Karpas-422 (cell line): ENCODE measurements at regions not wholly inside any gene's neighbourhood (a gene's known extent, or its start where the extent isn't known, plus 50 kb on each side); places are given as distances from the start of the nearest gene placed in this dataset.

Source experiments
- DNase-seq: peaks from one replicate; pipeline ENCODE4 v3.0.0-alpha.2; 2015
- H2AFZ ChIP-seq: fragments of 200-600 bp; sonication (generic); 2 replicates; pipeline ENCODE4 v1.6.1; 2014; ENCODE audit warnings: antibody characterized with exemption, low read length, mixed read lengths
- H3K27ac ChIP-seq: fragments of 200-600 bp; sonication (generic); 2 replicates; pipeline ENCODE4 v1.5.1; 2014; ENCODE audit warnings: mild to moderate bottlenecking, low read length, moderate library complexity
- H3K27me3 ChIP-seq: fragments of 200-600 bp; sonication (generic); 2 replicates; pipeline ENCODE4 v1.6.1; 2014; ENCODE audit warnings: low read length, mixed read lengths
- H3K36me3 ChIP-seq: fragments of 200-600 bp; sonication (generic); 2 replicates; pipeline ENCODE4 v1.6.1; 2014; ENCODE audit warnings: low read length, mixed read lengths; ENCODE audit not compliant: insufficient read depth
- H3K4me1 ChIP-seq: fragments of 200-600 bp; sonication (generic); 2 replicates; pipeline ENCODE4 v1.6.1; 2014; ENCODE audit warnings: mild to moderate bottlenecking, low read length, mixed read lengths
- H3K4me2 ChIP-seq: fragments of 200-600 bp; sonication (generic); 2 replicates; pipeline ENCODE4 v1.6.1; 2014; ENCODE audit warnings: low read length, low read depth, mild to moderate bottlenecking; ENCODE audit not compliant: poor library complexity, severe bottlenecking
- H3K4me3 ChIP-seq: fragments of 200-600 bp; sonication (generic); 2 replicates; pipeline ENCODE4 v1.5.1; 2014; ENCODE audit warnings: mild to moderate bottlenecking, antibody characterized with exemption, low read length, mixed read lengths
- H3K79me2 ChIP-seq: fragments of 200-600 bp; sonication (generic); 2 replicates; pipeline ENCODE4 v1.6.1; 2014; ENCODE audit warnings: mild to moderate bottlenecking, low read length, mixed read lengths
- H3K9ac ChIP-seq: fragments of 200-600 bp; sonication (generic); 2 replicates; pipeline ENCODE4 v1.6.0; 2014; ENCODE audit warnings: low read length
- H3K9me2 ChIP-seq: fragments of 200-600 bp; sonication (generic), shearing (Covaris generic); replicated peaks from 2 replicates; pipeline ENCODE4 v1.6.0; 2014; ENCODE audit warnings: mild to moderate bottlenecking, low read length, moderate library complexity; ENCODE audit not compliant: insufficient read depth
- H3K9me3 ChIP-seq: fragments of 300-700, 200-600 bp; sonication (generic); 2 replicates; pipeline ENCODE4 v1.6.1; 2014; ENCODE audit warnings: low read length, mixed read lengths
- H4K20me1 ChIP-seq: fragments of 200-600 bp; sonication (generic); 2 replicates; pipeline ENCODE4 v1.6.1; 2014; ENCODE audit warnings: mild to moderate bottlenecking, antibody characterized with exemption, low read length, low read depth; ENCODE audit not compliant: insufficient read depth

DNA sequence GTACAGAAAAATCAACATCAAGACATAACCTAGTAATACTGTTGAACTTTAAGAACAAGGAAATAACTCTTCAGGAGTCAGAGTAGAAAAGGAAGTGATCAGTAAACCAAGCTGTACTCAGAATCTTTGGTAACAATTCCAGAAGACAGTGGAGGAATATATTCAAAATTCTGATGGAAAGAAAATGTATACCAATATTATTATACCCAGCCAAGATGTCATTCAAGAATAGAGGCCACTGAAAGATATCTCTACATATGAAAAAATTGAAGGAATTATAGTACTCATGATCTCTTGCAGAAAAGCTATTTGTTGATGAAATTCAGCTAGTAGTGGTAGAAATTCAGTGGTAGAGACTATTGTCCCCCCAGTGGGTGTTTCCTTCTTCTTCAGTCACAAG is 182.6 kb upstream of the ZMIZ1 start:
- no peak overlapping the region for H2AFZ ChIP-seq
- no peaks in the 10 kb centered on the region for H3K4me1 ChIP-seq
- no peak overlapping the region for H3K4me3 ChIP-seq
- no peak for DNase-seq
- H3K9ac ChIP-seq = no peak overlapping the region
- peaks cover 8% of the 10 kb centered on the region for H3K27me3 ChIP-seq
- H3K9me2 ChIP-seq = no peaks in the 10 kb centered on the region
- no peaks in the 10 kb centered on the region for H3K36me3 ChIP-seq
- no peak overlapping the region for H3K27ac ChIP-seq
- H3K9me3 ChIP-seq = no peaks in the 10 kb centered on the region; the same call in 1 of the 2 replicates
- H3K4me2 ChIP-seq = no peak overlapping the region
- no peaks in the 10 kb centered on the region for H3K79me2 ChIP-seq
- no peaks in the 10 kb centered on the region for H4K20me1 ChIP-seq

DNA sequence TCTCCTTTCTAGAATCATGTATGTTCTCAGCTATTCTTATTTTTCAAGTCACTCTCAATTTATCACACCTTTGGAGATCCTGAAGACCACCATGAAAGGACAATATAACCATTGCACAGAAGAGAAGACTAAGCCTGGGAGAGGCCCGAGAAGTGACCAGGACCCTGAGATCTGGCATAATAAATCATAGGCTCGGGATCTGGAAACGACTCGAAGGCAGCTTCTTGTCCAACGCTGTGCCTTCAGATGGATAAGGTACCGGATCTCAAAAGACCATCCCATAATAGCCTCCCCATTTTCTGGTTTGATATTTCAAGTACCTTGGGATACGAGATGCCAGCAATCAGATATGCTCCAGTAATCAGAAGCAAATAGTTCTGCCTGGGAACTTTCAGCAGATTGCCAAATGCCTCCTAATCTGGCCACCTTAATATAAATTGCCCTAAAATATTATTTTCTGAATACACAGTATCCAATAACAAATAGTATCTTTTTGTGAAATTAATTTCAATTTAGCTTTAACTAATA is 179.2 kb upstream of the ZMIZ1 start:
- Histone ChIP-seq H3K79me2 (no peaks in the 10 kb centered on the region), H3K27me3 (peaks cover 17% of the 10 kb centered on the region), H4K20me1 (no peaks in the 10 kb centered on the region), H3K4me3 (no peak overlapping the region), H3K4me2 (no peak overlapping the region), H3K36me3 (no peaks in the 10 kb centered on the region), H3K9me2 (no peaks in the 10 kb centered on the region), H3K9ac (no peak overlapping the region), H3K27ac (no peak overlapping the region), H2AFZ (no peak overlapping the region), H3K9me3 (no peaks in the 10 kb centered on the region), H3K4me1 (peaks cover 17% of the 10 kb centered on the region)
- no peak for DNase-seq

DNA sequence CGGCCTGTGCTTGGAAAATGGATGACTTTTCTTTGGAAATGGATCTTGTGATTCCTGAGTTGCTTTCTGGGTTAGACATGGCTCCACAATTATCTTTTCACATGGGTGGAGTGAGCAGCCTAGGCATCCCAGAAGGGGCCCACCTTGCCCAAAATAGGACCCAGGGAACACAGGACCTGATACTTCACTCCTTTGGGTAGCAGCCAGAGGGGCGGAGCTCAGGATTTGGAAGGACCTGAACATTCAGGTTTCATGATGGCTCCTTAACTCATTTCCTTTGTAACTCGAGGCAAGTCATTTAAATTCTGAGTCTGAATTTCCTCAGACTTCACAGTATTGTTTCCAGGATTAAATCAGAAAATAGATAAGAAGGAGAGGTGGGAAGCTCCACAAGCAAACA is 178.3 kb upstream of the ZMIZ1 start:
- Histone ChIP-seq H2AFZ (no peak overlapping the region), H3K27me3 (peaks cover 17% of the 10 kb centered on the region), H3K79me2 (no peaks in the 10 kb centered on the region), H3K9ac (no peak overlapping the region), H3K9me3 (no peaks in the 10 kb centered on the region), H3K27ac (no peak overlapping the region), H3K4me2 (no peak overlapping the region), H3K9me2 (no peaks in the 10 kb centered on the region), H3K4me1 (peaks cover 24% of the 10 kb centered on the region), H4K20me1 (no peaks in the 10 kb centered on the region), H3K36me3 (no peaks in the 10 kb centered on the region), H3K4me3 (no peak overlapping the region)
- no peak for DNase-seq

DNA sequence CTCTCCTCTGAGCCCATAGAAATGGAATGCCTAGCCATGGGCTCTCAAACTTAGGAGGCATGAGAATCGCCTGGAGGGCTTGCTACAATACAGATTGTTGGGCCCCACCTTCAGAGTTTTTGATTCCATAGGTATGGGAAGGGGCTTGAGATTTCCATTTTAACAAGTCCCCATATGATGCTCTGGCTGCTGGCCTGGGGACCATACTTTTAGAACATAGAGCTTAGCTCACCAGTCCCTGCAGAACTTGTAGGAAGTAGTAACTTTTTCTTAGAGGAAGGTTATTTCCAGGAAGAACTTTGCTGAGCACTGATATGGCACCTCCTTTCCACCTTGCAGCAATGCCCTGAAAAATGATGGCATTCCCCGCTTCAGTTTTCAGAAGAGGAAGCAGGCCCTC is 177.0 kb upstream of the ZMIZ1 start:
- H4K20me1 ChIP-seq = no peaks in the 10 kb centered on the region
- H3K27ac ChIP-seq = no peak overlapping the region
- H2AFZ ChIP-seq = 0 out of 2 replicates have a peak overlapping the region, but pooled peaks have one; percentile 60
- H3K9me3 ChIP-seq = no peaks in the 10 kb centered on the region
- H3K79me2 ChIP-seq = no peaks in the 10 kb centered on the region
- no peak overlapping the region for H3K9ac ChIP-seq
- H3K4me3 ChIP-seq = no peak overlapping the region
- H3K4me2 ChIP-seq = no peak overlapping the region
- H3K9me2 ChIP-seq = no peaks in the 10 kb centered on the region
- no peak for DNase-seq
- H3K4me1 ChIP-seq = peaks cover 31% of the 10 kb centered on the region
- H3K36me3 ChIP-seq = no peaks in the 10 kb centered on the region
- H3K27me3 ChIP-seq = peaks cover 13% of the 10 kb centered on the region

DNA sequence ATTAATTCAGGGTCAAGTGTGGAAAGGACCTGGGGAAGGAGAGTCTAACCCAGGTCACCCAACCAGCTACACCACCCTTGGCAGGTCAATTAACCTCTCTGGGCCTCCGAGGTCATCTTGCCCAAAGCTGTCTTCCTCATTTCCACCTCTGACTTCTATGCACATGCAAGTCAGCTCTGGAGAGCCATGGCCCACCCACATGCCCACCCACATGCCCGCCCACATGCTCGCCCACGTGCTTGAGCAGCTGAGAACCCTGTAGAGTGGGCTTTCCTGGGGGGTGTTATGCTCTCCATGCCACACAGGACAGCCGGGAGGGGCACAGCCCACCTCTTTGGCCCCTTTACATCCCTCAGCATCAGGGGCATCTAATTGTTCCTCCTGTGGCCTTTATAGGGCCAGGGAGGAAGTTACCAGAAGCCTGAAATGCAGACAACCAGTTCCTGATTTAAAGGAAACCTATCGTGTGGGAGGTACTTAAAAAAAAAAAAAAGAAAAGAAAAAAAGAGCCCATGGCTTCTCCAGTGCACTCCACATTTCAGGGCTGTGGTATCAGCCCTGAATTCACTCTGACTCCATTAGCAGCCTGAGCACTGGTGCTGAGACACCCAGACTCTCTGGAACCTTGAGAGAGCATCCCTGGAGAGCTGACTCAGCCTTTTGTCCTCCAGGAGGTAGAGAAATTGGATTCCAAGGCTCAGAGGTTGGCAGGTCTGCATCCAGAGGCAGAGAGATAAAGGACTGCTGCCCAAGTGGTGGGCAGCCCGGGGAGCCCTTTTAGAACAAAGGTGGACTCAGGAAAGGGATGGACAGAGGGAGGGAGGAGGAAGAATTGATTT is 176.2 kb upstream of the ZMIZ1 start:
- H3K9ac ChIP-seq = no peak overlapping the region
- no peak overlapping the region for H3K4me2 ChIP-seq
- H4K20me1 ChIP-seq = no peaks in the 10 kb centered on the region
- H3K79me2 ChIP-seq = no peaks in the 10 kb centered on the region
- 0 out of 2 replicates have a peak overlapping the region, but pooled peaks have one; percentile 60 for H2AFZ ChIP-seq
- H3K4me1 ChIP-seq = peaks cover 31% of the 10 kb centered on the region
- DNase-seq = no peak
- no peaks in the 10 kb centered on the region for H3K9me3 ChIP-seq
- H3K36me3 ChIP-seq = no peaks in the 10 kb centered on the region
- H3K27ac ChIP-seq = no peak overlapping the region
- no peaks in the 10 kb centered on the region for H3K9me2 ChIP-seq
- peaks cover 11% of the 10 kb centered on the region; the same call in 1 of the 2 replicates for H3K27me3 ChIP-seq
- no peak overlapping the region for H3K4me3 ChIP-seq

DNA sequence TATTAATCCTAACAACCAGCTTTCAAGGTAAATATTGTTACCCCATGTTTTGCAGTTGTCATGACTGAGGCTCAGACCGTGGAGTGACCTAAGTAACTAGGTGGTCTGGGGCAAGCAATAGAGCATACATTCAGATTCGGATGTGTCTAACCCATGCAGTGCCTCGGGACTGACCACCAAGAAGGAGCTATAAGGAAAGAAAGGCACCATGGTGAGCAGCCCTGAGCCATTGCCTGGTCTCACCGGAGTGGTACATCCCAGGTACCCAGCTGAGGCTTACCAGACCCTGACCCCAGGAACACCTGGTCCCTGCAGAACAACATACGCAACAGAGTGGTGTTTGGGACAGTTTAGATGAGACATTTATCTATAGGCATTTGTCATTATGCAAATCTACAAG is 175.5 kb upstream of the ZMIZ1 start:
- H3K27ac ChIP-seq = no peak overlapping the region
- H3K27me3 ChIP-seq = peaks cover 11% of the 10 kb centered on the region; the same call in 1 of the 2 replicates
- H3K9ac ChIP-seq = no peak overlapping the region
- H3K9me2 ChIP-seq = no peaks in the 10 kb centered on the region
- no peak for DNase-seq
- H3K36me3 ChIP-seq = no peaks in the 10 kb centered on the region
- no peak overlapping the region for H3K4me3 ChIP-seq
- H3K4me2 ChIP-seq = no peak overlapping the region
- H2AFZ ChIP-seq = no peak overlapping the region
- no peaks in the 10 kb centered on the region for H3K79me2 ChIP-seq
- peaks cover 3% of the 10 kb centered on the region; the same call in 1 of the 2 replicates for H3K9me3 ChIP-seq
- H3K4me1 ChIP-seq = peaks cover 31% of the 10 kb centered on the region
- no peaks in the 10 kb centered on the region for H4K20me1 ChIP-seq

DNA sequence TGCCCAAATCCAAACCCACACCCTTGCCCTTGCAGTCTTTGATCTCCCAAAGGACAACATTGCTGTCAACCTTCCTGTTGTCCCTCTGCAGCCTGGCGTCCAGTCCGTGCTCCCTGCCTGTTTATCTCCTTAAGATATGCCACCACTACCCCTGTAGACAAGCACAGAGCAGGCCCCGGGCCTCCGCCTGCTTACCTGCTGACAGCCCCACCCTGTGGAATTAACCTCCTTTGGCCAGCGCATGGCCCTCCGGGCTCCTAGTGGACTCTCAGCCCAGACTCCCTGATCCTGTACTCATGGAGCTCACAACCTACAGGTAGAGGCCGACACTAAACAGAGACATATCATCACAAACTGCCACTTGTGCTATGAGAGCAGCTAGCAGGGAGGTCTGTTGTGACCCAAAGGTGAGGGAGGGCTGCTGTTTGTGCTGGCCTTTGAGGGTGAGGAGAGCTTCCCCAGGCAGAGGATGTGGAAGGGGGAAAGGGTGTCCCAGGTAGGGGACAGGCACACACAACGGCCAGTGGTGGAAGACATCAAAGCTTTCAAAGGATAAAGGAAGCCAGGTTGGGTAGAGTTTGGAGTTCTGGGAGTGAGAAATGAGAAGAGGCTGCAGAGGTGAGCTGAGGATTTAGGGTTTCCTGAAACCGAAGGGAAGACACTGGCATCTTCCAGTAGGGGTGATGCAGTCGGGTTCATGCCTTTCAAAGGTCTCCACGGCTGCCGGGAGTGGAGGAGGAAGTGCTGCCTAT is 174.5 kb upstream of the ZMIZ1 start:
- DNase-seq = no peak
- H3K79me2 ChIP-seq = no peaks in the 10 kb centered on the region
- H3K9me2 ChIP-seq = no peaks in the 10 kb centered on the region
- H3K27ac ChIP-seq = no peak overlapping the region
- peaks cover 11% of the 10 kb centered on the region; the same call in 1 of the 2 replicates for H3K27me3 ChIP-seq
- H2AFZ ChIP-seq = no peak overlapping the region
- H3K9ac ChIP-seq = no peak overlapping the region
- H3K9me3 ChIP-seq = peaks cover 3% of the 10 kb centered on the region; the same call in 1 of the 2 replicates
- no peaks in the 10 kb centered on the region for H4K20me1 ChIP-seq
- H3K4me1 ChIP-seq = peaks cover 31% of the 10 kb centered on the region
- no peaks in the 10 kb centered on the region for H3K36me3 ChIP-seq
- H3K4me3 ChIP-seq = no peak overlapping the region
- H3K4me2 ChIP-seq = no peak overlapping the region

DNA sequence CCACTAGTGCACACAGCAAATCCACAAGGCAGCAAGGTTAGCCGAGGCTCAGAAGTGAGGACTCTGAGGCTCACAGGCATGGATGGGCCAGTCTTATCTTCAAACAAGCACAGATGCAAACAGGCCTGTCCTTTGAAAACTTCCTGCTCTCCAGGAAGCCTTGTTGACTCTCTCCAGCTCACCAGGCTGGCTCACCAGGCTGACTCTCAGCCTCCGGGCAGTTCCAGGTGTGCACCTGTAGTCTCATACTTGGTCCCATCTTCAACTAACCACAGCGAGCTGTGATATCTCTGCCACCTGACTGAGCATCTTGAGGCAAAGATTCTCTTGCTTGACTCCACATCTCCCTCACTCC is 173.9 kb upstream of the ZMIZ1 start:
- H2AFZ ChIP-seq = no peak overlapping the region

More for the DNA sequence above, 173.9 kb upstream of the ZMIZ1 start:
- Histone ChIP-seq H3K79me2 (no peaks in the 10 kb centered on the region), H4K20me1 (no peaks in the 10 kb centered on the region), H3K9me2 (no peaks in the 10 kb centered on the region), H3K4me1 (peaks cover 31% of the 10 kb centered on the region), H3K4me2 (no peak overlapping the region), H3K27me3 (peaks cover 11% of the 10 kb centered on the region; the same call in 1 of the 2 replicates), H3K36me3 (no peaks in the 10 kb centered on the region), H3K27ac (no peak overlapping the region), H3K9me3 (peaks cover 3% of the 10 kb centered on the region; the same call in 1 of the 2 replicates), H3K9ac (no peak overlapping the region), H3K4me3 (no peak overlapping the region)
- no peak for DNase-seq
